ENCODE measurements at regions not wholly inside any gene's neighbourhood (a gene's known extent, or its start where the extent isn't known, plus 50 kb on each side); places are given as distances from the start of the nearest gene placed in this dataset.

DNA sequence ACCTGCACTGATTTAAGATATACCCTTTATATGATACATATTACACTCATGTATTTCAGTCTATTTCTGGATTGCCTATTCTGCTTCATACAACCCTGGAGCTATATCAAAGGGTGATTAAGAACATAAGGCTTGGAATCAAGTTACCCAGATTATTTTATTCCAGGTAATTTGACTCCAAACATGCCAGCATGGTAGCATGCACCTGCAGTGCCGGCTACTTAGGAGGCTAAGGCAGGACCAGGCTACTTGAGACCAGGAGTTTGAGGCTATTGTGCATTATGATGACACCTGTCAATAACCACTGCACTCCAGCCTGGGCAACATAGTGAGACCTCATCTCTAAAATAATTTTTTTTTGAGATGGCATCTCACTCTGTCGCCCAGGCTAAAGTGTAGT lies 50.4 kb upstream of the NEO1 start:
- TF ChIP-seq CTCF (IDR thresholded peaks at IDR 0.05): no peak
- TF ChIP-seq POLR2A (IDR thresholded peaks at IDR 0.05): no peak
